SJCRH30 (cell line): ENCODE measurements at regions not wholly inside any gene's neighbourhood (a gene's known extent, or its start where the extent isn't known, plus 50 kb on each side); places are given as distances from the start of the nearest gene placed in this dataset.
A peak's percentile ranks its signal among the peaks of the same experiment; 100 is the strongest.

Experiments used
- DNase-seq, 2 experiments: peaks; one replicate each; pipeline ENCODE4 v3.0.0-alpha.2; 2015 to 2020
- H3K27ac ChIP-seq: fragments of 250-450 bp; sonication (Bioruptor Pico); 2 replicates; pipeline ENCODE4 v1.5.1; 2020; ENCODE audit warnings: mild to moderate bottlenecking, moderate library complexity
- H3K27me3 ChIP-seq: fragments of 250-450 bp; sonication (Bioruptor Pico); 2 replicates; pipeline ENCODE4 v1.5.1; 2020; ENCODE audit warnings: mild to moderate bottlenecking, moderate library complexity
- H3K36me3 ChIP-seq: fragments of 250-450 bp; sonication (Bioruptor Pico); 2 replicates; pipeline ENCODE4 v1.5.1; 2020; ENCODE audit warnings: mild to moderate bottlenecking, moderate library complexity
- H3K4me1 ChIP-seq: fragments of 250-450 bp; sonication (Bioruptor Pico); 2 replicates; pipeline ENCODE4 v1.5.1; 2020; ENCODE audit warnings: mild to moderate bottlenecking, moderate library complexity
- H3K4me3 ChIP-seq: fragments of 250-450 bp; sonication (Bioruptor Pico); 2 replicates; pipeline ENCODE4 v1.5.1; 2020; ENCODE audit warnings: mild to moderate bottlenecking, moderate library complexity
- H3K9me3 ChIP-seq: fragments of 250-450 bp; sonication (Bioruptor Pico); replicated peaks from 2 replicates; pipeline ENCODE4 v1.5.1; 2020; ENCODE audit warnings: mild to moderate bottlenecking, moderate library complexity

- Histone ChIP-seq H3K27me3 (no peaks in the 10 kb centered on the region), H3K27ac (no peak overlapping the region), H3K4me1 (peaks cover 1% of the 10 kb centered on the region; the same call in 1 of the 2 replicates), H3K9me3 (no peaks in the 10 kb centered on the region), H3K4me3 (no peak overlapping the region), H3K36me3 (no peaks in the 10 kb centered on the region)
- DNase-seq, result no peak
Observed at GRCh38 chr5:56340196-56340980, 107.3 kb upstream of the ANKRD55 start.

DNA sequence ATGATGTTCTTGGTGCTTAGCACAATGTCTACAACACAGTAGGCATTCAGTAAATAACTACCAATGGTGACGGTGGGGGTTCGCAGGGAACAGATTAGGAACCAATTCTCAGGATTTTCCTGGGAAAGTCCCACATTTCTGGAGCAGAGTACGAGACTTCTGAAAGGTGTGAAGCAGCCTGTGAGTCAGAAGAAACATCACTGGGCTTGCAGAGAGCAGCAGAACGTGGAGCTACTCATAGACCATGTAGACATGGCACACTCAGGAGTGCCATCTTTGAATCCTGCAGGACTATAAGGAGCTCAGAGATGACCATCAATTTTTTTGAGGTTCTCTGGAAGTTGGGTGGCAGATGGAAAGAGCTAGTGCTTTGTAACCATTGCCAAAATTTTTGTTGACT, 106.6 kb upstream of the ANKRD55 start:
- no peak for DNase-seq
- H3K27ac ChIP-seq, result no peak overlapping the region
- H3K4me1 ChIP-seq, result no peaks in the 10 kb centered on the region
- no peaks in the 10 kb centered on the region for H3K27me3 ChIP-seq
- no peak overlapping the region for H3K4me3 ChIP-seq
- no peaks in the 10 kb centered on the region for H3K9me3 ChIP-seq
- H3K36me3 ChIP-seq, result no peaks in the 10 kb centered on the region

DNA sequence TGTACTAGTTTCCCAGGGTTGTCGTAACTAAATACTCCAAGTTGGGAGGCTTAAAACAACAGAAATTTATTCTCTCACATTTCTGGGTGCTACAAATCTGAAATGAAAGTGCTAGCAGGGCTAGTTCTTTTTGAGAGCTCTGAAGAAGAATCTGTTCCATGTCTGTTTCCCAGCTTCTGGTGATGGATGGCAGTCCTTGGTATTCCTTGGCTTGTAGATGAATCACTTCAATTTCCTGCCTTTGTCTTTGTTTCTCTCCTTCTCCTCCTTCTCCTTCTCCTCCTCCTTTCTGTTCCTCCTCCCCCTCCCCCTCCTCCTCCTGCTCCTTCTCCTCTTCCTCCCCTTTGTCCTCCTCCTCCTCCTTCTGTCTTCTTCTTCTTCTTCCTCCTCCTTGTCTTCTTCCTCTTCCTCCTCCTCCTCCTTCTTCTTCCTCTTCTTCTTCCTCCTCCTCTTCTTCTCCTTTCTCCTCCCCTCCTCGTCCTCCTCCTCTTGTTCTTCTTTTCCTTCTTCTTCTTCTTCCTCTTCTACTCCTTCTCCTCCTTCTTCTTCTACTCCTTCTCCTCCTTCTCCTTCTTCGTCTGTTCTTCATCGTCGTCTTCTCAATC, 104.7 kb upstream of the ANKRD55 start:
- H3K27ac ChIP-seq, result no peak overlapping the region
- no peak overlapping the region for H3K4me3 ChIP-seq
- no peaks in the 10 kb centered on the region for H3K36me3 ChIP-seq
- H3K9me3 ChIP-seq, result no peaks in the 10 kb centered on the region; the same call in 1 of the 2 replicates
- DNase-seq, result no peak
- H3K27me3 ChIP-seq, result no peaks in the 10 kb centered on the region
- no peaks in the 10 kb centered on the region for H3K4me1 ChIP-seq

- no peaks in the 10 kb centered on the region; the same call in none of the 2 replicates for H3K9me3 ChIP-seq
- H3K4me1 ChIP-seq, result 0 out of 2 replicates have a peak, but pooled peaks cover 4% of the 10 kb centered on the region
- DNase-seq, result no peak
Observed at GRCh38 chr5:56335212-56335611, 102.1 kb upstream of the ANKRD55 start.

GRCh38 chr5:56330806-56331205, 97.7 kb upstream of the ANKRD55 start:
- no peak overlapping the region for H3K27ac ChIP-seq
- no peaks in the 10 kb centered on the region for H3K36me3 ChIP-seq
- H3K27me3 ChIP-seq, result no peaks in the 10 kb centered on the region
- peak in 1 of 2 experiments; percentile 31 for DNase-seq
- H3K4me3 ChIP-seq, result no peak overlapping the region
- no peaks in the 10 kb centered on the region; the same call in none of the 2 replicates for H3K9me3 ChIP-seq
- H3K4me1 ChIP-seq, result peaks cover 14% of the 10 kb centered on the region

More at GRCh38 chr5:56335212-56335611, 102.1 kb upstream of the ANKRD55 start:
- Histone ChIP-seq H3K36me3 (no peaks in the 10 kb centered on the region), H3K27me3 (no peaks in the 10 kb centered on the region), H3K27ac (no peak overlapping the region), H3K4me3 (no peak overlapping the region)

GRCh38 chr5:56330167-56330566, 97.0 kb upstream of the ANKRD55 start:
- H3K9me3 ChIP-seq, result no peaks in the 10 kb centered on the region; the same call in none of the 2 replicates
- H3K27ac ChIP-seq, result no peak overlapping the region
- H3K36me3 ChIP-seq, result no peaks in the 10 kb centered on the region
- H3K4me3 ChIP-seq, result no peak overlapping the region
- DNase-seq, result no peak
- H3K4me1 ChIP-seq, result peaks cover 14% of the 10 kb centered on the region
- no peaks in the 10 kb centered on the region for H3K27me3 ChIP-seq

- no peak overlapping the region for H3K4me3 ChIP-seq
- no peaks in the 10 kb centered on the region; the same call in none of the 2 replicates for H3K9me3 ChIP-seq
- H3K27ac ChIP-seq, result no peak overlapping the region
- H3K4me1 ChIP-seq, result peaks cover 14% of the 10 kb centered on the region
- no peaks in the 10 kb centered on the region for H3K36me3 ChIP-seq
- no peaks in the 10 kb centered on the region for H3K27me3 ChIP-seq
- no peak for DNase-seq
Observed at GRCh38 chr5:56329652-56330051, 96.5 kb upstream of the ANKRD55 start.

GRCh38 chr5:56328753-56329560, 95.8 kb upstream of the ANKRD55 start:
- no peaks in the 10 kb centered on the region for H3K27me3 ChIP-seq
- no peaks in the 10 kb centered on the region for H3K36me3 ChIP-seq
- no peak overlapping the region for H3K27ac ChIP-seq
- peaks cover 14% of the 10 kb centered on the region for H3K4me1 ChIP-seq
- H3K9me3 ChIP-seq, result no peaks in the 10 kb centered on the region; the same call in none of the 2 replicates
- H3K4me3 ChIP-seq, result no peak overlapping the region
- DNase-seq, result no peak

GRCh38 chr5:56327809-56328208, 94.7 kb upstream of the ANKRD55 start:
- Histone ChIP-seq H3K4me3 (no peak overlapping the region), H3K4me1 (peaks cover 14% of the 10 kb centered on the region), H3K27me3 (no peaks in the 10 kb centered on the region), H3K36me3 (no peaks in the 10 kb centered on the region), H3K27ac (no peak overlapping the region), H3K9me3 (no peaks in the 10 kb centered on the region; the same call in none of the 2 replicates)
- no peak for DNase-seq

DNA sequence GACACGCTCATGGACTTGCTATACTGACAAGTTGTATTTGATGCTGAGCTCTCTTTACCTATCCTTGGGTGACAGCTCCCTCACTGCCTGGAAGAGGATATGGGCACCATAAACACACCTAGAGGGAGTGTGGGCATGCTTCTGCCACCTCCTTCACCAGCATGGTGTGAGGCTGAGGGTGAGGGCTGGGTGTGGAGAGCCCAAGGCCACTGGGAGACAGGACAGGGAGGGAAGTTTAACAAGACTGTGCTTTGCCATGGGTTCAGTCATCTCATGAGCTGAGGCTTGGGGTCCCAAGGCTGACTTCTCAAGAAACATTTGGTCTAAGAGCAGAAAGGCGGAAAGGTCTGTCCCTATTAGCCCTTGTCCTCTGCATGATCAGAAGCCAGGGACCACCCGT, 93.6 kb upstream of the ANKRD55 start:
- H3K27me3 ChIP-seq, result no peaks in the 10 kb centered on the region
- no peak overlapping the region for H3K4me3 ChIP-seq
- no peak for DNase-seq
- H3K9me3 ChIP-seq, result no peaks in the 10 kb centered on the region
- no peak overlapping the region for H3K27ac ChIP-seq
- peaks cover 14% of the 10 kb centered on the region for H3K4me1 ChIP-seq
- no peaks in the 10 kb centered on the region for H3K36me3 ChIP-seq

DNA sequence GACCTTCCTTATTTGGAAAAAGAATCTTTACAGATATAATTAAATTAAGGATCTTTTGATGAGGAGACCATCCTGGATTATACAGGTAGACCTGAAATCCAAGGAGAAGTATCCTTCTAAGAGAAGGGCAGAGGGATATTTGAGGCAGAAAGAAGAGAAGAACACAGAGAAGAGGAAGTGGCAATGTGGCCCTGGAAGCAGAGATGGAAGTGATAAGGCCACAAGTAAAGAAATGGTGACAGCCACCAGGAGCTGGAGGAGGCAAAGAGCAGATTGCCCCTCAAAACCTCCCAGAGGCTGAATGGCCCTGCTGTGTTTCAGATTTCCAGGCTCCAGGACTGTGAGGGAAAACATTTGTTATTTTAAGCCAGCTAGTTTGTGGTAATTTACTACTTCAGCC, 93.0 kb upstream of the ANKRD55 start:
- DNase-seq, result no peak
- Histone ChIP-seq H3K27me3 (no peaks in the 10 kb centered on the region), H3K27ac (no peak overlapping the region), H3K4me3 (no peak overlapping the region), H3K36me3 (no peaks in the 10 kb centered on the region), H3K4me1 (peaks cover 14% of the 10 kb centered on the region), H3K9me3 (no peaks in the 10 kb centered on the region)

DNA sequence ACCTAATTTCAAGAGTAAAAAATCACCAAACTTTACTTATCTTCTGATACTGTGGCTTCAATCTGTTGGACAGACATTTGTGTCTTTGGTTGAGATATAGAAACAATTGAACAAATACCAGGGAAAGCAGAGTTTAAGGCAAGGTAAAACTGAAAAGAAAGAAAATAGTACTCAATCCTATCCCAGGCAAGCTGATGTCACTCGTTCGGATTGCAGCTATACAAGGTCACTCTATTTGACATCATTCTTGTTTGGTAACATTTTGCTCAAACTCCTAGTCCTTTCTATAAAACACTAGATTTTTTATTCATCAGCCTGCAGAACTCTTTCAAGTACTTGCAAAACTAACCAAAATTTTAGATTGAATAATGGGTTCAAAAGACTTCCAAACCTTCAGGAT, 91.9 kb upstream of the ANKRD55 start:
- H3K4me3 ChIP-seq, result no peak overlapping the region
- H3K36me3 ChIP-seq, result no peaks in the 10 kb centered on the region
- H3K27ac ChIP-seq, result no peak overlapping the region
- H3K9me3 ChIP-seq, result no peaks in the 10 kb centered on the region
- no peak for DNase-seq
- H3K27me3 ChIP-seq, result no peaks in the 10 kb centered on the region
- peaks cover 10% of the 10 kb centered on the region for H3K4me1 ChIP-seq

DNA sequence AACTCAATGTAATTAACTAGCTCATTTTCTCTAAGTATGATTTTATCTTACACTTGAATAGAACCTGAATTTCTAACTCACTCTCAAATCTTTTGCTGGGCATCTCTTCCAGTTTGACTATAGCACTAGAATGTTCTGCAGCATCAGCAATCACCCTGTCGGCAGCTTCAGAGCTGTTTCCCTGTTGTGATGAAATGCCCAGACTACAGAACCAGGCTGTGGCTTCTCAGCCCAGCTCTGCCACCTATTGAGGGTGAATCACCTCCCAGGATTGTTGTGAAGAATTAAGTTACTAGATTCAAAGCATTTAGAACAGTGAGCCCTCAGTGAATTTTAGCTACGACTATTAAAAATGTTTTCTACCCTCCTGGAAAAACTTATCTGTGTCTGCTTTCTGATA, 90.4 kb upstream of the ANKRD55 start:
- Histone ChIP-seq H3K4me3 (no peak overlapping the region), H3K4me1 (no peaks in the 10 kb centered on the region), H3K27ac (no peak overlapping the region), H3K9me3 (no peaks in the 10 kb centered on the region), H3K36me3 (no peaks in the 10 kb centered on the region), H3K27me3 (no peaks in the 10 kb centered on the region)
- DNase-seq, result no peak

GRCh38 chr5:56322592-56322991, 89.5 kb upstream of the ANKRD55 start:
- no peaks in the 10 kb centered on the region for H3K4me1 ChIP-seq
- no peak overlapping the region for H3K27ac ChIP-seq
- H3K36me3 ChIP-seq, result no peaks in the 10 kb centered on the region
- no peaks in the 10 kb centered on the region for H3K27me3 ChIP-seq
- DNase-seq, result no peak
- no peaks in the 10 kb centered on the region for H3K9me3 ChIP-seq
- H3K4me3 ChIP-seq, result no peak overlapping the region
